Lung (tissue), 11 donors: ENCODE measurements at regions not wholly inside any gene's neighbourhood (a gene's known extent, or its start where the extent isn't known, plus 50 kb on each side); places are given as distances from the start of the nearest gene placed in this dataset.

Experiments used
- ATAC-seq: fragments of 200-7000 bp; cut with Tn5 transposase; one replicate; pipeline ENCODE4 v1.9.1; 2020; ENCODE audit warnings: moderate number of reproducible peaks; ENCODE audit not compliant: insufficient read depth, low FRiP score
- DNase-seq, 3 donors: peaks; one replicate each; pipeline ENCODE4 v3.0.0-alpha.2; 2013 to 2017
- H3K27ac ChIP-seq, 2 donors: one replicate each; pipeline ENCODE4 v1.5.1; 2013; ENCODE audit warnings: mild to moderate bottlenecking in 2 of 2, moderate library complexity in 2 of 2, control low read depth in 1 of 2, inconsistent platforms in 1 of 2, low read depth in 1 of 2, low read length in 1 of 2
- H3K27me3 ChIP-seq, 3 donors: one replicate each; pipeline ENCODE4 v1.5.1; 2013; ENCODE audit warnings: low read length in 2 of 3; ENCODE audit not compliant: control insufficient read depth in 3 of 3, insufficient read depth in 3 of 3
- H3K36me3 ChIP-seq, 4 donors: one replicate each; pipeline ENCODE4 v1.5.1; 2013; ENCODE audit warnings: low read length in 4 of 4, mild to moderate bottlenecking in 1 of 4, moderate library complexity in 1 of 4; ENCODE audit not compliant: control insufficient read depth in 4 of 4, insufficient read depth in 4 of 4
- H3K4me1 ChIP-seq, 5 donors: one replicate each; pipeline ENCODE4 v1.5.1; 2013; ENCODE audit warnings: low read length in 5 of 5, mild to moderate bottlenecking in 2 of 5, moderate library complexity in 1 of 5; ENCODE audit not compliant: control insufficient read depth in 5 of 5, insufficient read depth in 5 of 5
- H3K4me3 ChIP-seq: one replicate; pipeline ENCODE4 v1.5.1; 2013; ENCODE audit warnings: mild to moderate bottlenecking, control low read depth, moderate library complexity
- H3K9ac ChIP-seq, 2 donors: one replicate each; pipeline ENCODE4 v1.5.1; 2013; ENCODE audit warnings: low read length in 2 of 2, control low read depth in 1 of 2; ENCODE audit not compliant: insufficient read depth in 1 of 2
- H3K9me3 ChIP-seq, 4 donors: one replicate each; pipeline ENCODE4 v1.5.1; 2013; ENCODE audit warnings: low read length in 3 of 4, mild to moderate bottlenecking in 1 of 4, moderate library complexity in 1 of 4; ENCODE audit not compliant: control insufficient read depth in 4 of 4, insufficient read depth in 3 of 4
- CTCF ChIP-seq: IDR thresholded peaks from 2 replicates; pipeline ENCODE4 v1.5.1; 2012; ENCODE audit warnings: mild to moderate bottlenecking; ENCODE audit errors: control extremely low read depth, extremely low read depth
- WGBS, 2 donors: extraction: QIAGEN DNeasy Blood & Tissue Kit; methylation state at CpG; one replicate each; pipeline ENCODE4 v1.1.7; 2013; 5-methylcytosine and 5-hydroxymethylcytosine counted together
- donor health status: control.
- donor health status: control.
- donor health status: Bipolar disorder and iron deficiency.
- donor health status: healthy.
- donor health status: DM: yes; HTN: yes; CAD: no.

GRCh38 chr1:67556297-67556900 is 126.2 kb upstream of the SERBP1 start:
- no peak overlapping the region for H3K9ac ChIP-seq
- no peak overlapping the region for H3K4me3 ChIP-seq
- H3K36me3 ChIP-seq = no peaks in the 10 kb centered on the region
- ATAC-seq (no peak), DNase-seq (no peak)
- no peaks in the 10 kb centered on the region for H3K9me3 ChIP-seq
- WGBS, 2 donors = 40 to 47% methylated on average over 5 of the region's 5 CpGs
- no peak overlapping the region for H3K27ac ChIP-seq
- no peak for TF ChIP-seq CTCF
- no peaks in the 10 kb centered on the region for H3K27me3 ChIP-seq
- H3K4me1 ChIP-seq = peaks cover 0 to 4% (median 0%) of the 10 kb centered on the region in 5 donors

GRCh38 chr1:67557696-67558448 is 127.1 kb upstream of the GADD45A start:
- no peaks in the 10 kb centered on the region for H3K36me3 ChIP-seq
- no peak overlapping the region for H3K27ac ChIP-seq
- DNase-seq = no peak
- no peaks in the 10 kb centered on the region for H3K9me3 ChIP-seq
- no peak overlapping the region for H3K4me3 ChIP-seq
- WGBS, 2 donors = 49 to 77% methylated on average over 11 of the region's 11 CpGs
- no peak overlapping the region for H3K9ac ChIP-seq
- no peaks in the 10 kb centered on the region for H3K27me3 ChIP-seq
- ATAC-seq = no peak
- H3K4me1 ChIP-seq = peaks cover 0 to 4% (median 0%) of the 10 kb centered on the region in 5 donors
- TF ChIP-seq CTCF = no peak

GRCh38 chr1:67558449-67559193 is 126.4 kb upstream of the GADD45A start:
- no peaks in the 10 kb centered on the region for H3K9me3 ChIP-seq
- 87 to 91% methylated on average over 9 of the region's 9 CpGs for WGBS, 2 donors
- H3K27ac ChIP-seq = no peak overlapping the region
- H3K36me3 ChIP-seq = no peaks in the 10 kb centered on the region
- DNase-seq = no peak
- H3K4me3 ChIP-seq = no peak overlapping the region
- H3K9ac ChIP-seq = no peak overlapping the region
- peaks cover 0 to 4% (median 0%) of the 10 kb centered on the region in 5 donors for H3K4me1 ChIP-seq
- no peak for ATAC-seq
- H3K27me3 ChIP-seq = no peaks in the 10 kb centered on the region
- TF ChIP-seq CTCF = no peak
